Activated T-helper 1 cell treated with anti-CD3 and anti-CD28 coated beads, Interleukin-12 subunit alpha, Interleukin-12 subunit beta, Interleukin-2, Interleukin-4 antibody, amounts not matched to agents 30 ng/mL and 10 ng/mL and 1 ng/mL, durations not matched to agents 14 hours and 24 hours and 36 hours (primary cell): ENCODE measurements at regions not wholly inside any gene's neighbourhood (a gene's known extent, or its start where the extent isn't known, plus 50 kb on each side); places are given as distances from the start of the nearest gene placed in this dataset.
"Not testable (repeated sequence)": the region's sequence is repeated elsewhere in the genome, so short reads cannot be mapped to it uniquely, and the experiment has no call there.

Source experiments
- DNase-seq: peaks from one replicate; pipeline ENCODE4 v3.0.0; 2021; ENCODE audit warnings: low spot score
- H3K27ac Mint-ChIP-seq: one replicate; pipeline ENCODE4 v1.8.0; 2021; ENCODE audit warnings: mild to moderate bottlenecking, mixed read lengths
- H3K27me3 Mint-ChIP-seq: one replicate; pipeline ENCODE4 v1.8.0; 2022; ENCODE audit warnings: mild to moderate bottlenecking, moderate library complexity, mixed read lengths; ENCODE audit not compliant: insufficient read depth
- H3K36me3 Mint-ChIP-seq: one replicate; pipeline ENCODE4 v1.8.0; 2021; ENCODE audit warnings: low read depth, mixed read lengths
- H3K4me1 Mint-ChIP-seq: one replicate; pipeline ENCODE4 v1.8.0; 2021; ENCODE audit warnings: low read depth, mixed read lengths
- H3K4me3 Mint-ChIP-seq: one replicate; pipeline ENCODE4 v1.8.0; 2021; ENCODE audit warnings: mild to moderate bottlenecking, moderate library complexity, mixed read lengths
- H3K9me3 Mint-ChIP-seq: one replicate; pipeline ENCODE4 v1.8.0; 2021; ENCODE audit warnings: mixed read lengths
- intact Hi-C: fragments of 100-400 bp; cut with micrococcal nuclease; formaldehyde crosslinking; loops from one replicate; pipeline ENCODE4 v1.15.1; 2024

GRCh38 chr18:78246050-78246449 lies 733.6 kb upstream of the SALL3 start:
- Mint-ChIP-seq H3K4me3 (no peak overlapping the region), H3K36me3 (no peaks in the 10 kb centered on the region), H3K27ac (no peak overlapping the region), H3K9me3 (no peaks in the 10 kb centered on the region), H3K27me3 (no peaks in the 10 kb centered on the region), H3K4me1 (no peaks in the 10 kb centered on the region)
- intact Hi-C loops = no loop called here
- no peak for DNase-seq

- Mint-ChIP-seq H3K4me1 (no peaks in the 10 kb centered on the region), H3K27ac (no peak overlapping the region), H3K4me3 (no peak overlapping the region), H3K9me3 (no peaks in the 10 kb centered on the region), H3K27me3 (no peaks in the 10 kb centered on the region), H3K36me3 (no peaks in the 10 kb centered on the region)
- no peak for DNase-seq
- intact Hi-C loops = no loop called here
These were observed 733.0 kb upstream of the SALL3 start for GRCh38 chr18:78246588-78246987.

DNA sequence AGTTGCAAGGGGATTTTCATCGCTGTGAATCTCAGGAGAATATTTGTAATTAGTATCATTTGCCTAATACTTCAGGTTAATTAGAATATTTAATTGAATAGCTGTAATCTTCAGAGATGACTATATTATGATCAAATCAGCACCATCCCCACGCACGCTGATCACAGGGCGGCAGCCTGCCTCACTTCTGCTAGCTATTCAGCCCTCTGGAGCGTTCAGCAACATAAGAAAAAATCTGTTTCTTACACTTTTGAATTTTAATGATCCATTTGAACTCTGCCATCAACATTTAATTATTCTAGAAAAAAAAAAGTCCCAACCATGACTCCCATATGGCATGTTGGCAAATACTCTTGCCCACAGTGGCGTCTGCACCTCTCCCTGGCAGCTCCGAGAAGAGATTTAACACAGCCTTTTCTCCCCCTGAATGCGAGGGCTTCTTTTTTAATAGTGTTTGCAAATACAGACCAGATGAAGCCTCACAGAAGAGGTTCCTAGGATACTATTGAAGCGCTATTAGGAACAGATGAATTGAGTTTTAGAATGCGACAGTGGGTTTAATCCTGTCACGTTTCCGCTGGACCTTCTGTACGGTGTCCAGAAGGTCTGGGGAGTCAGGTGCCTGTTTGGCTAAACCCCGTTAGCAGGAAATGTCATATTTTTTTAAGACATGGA lies 731.9 kb upstream of the SALL3 start:
- H3K9me3 Mint-ChIP-seq = no peaks in the 10 kb centered on the region
- DNase-seq = no peak
- H3K36me3 Mint-ChIP-seq = no peaks in the 10 kb centered on the region
- no peaks in the 10 kb centered on the region for H3K4me1 Mint-ChIP-seq
- H3K27ac Mint-ChIP-seq = no peak overlapping the region
- H3K27me3 Mint-ChIP-seq = no peaks in the 10 kb centered on the region
- intact Hi-C loops = no loop called here
- no peak overlapping the region for H3K4me3 Mint-ChIP-seq

DNA sequence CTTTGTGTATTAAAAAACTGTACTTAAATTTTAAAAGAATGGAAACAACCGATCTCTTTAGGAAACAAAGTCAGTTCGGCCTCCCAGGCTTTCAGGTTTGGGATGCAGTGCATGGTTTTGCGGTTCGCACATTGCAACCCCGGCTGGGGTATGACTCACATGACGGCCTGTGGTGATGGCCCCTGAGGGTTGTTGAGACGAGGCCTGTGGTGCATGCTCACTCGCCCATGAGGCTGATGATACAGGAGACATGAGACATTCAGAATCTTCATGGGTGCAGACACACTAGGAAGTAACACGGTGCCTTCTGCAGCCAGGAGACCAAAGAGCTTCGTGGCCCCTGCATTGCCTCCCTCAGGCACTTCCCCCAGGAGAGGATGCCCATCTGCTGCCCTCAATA lies 724.6 kb upstream of the SALL3 start:
- H3K27me3 Mint-ChIP-seq = no peaks in the 10 kb centered on the region
- DNase-seq = no peak
- no peaks in the 10 kb centered on the region for H3K9me3 Mint-ChIP-seq
- no peak overlapping the region for H3K27ac Mint-ChIP-seq
- H3K36me3 Mint-ChIP-seq = no peaks in the 10 kb centered on the region
- no peaks in the 10 kb centered on the region for H3K4me1 Mint-ChIP-seq
- no peak overlapping the region for H3K4me3 Mint-ChIP-seq
- intact Hi-C loops = no loop called here

- Mint-ChIP-seq H3K27me3 (no peaks in the 10 kb centered on the region), H3K9me3 (peaks cover 11% of the 10 kb centered on the region), H3K27ac (no peak overlapping the region), H3K4me1 (no peaks in the 10 kb centered on the region), H3K4me3 (no peak overlapping the region), H3K36me3 (no peaks in the 10 kb centered on the region)
- no peak for DNase-seq
- intact Hi-C loops = no loop called here
These were observed 711.2 kb upstream of the SALL3 start for GRCh38 chr18:78268226-78268988.

GRCh38 chr18:78271790-78272189 lies 707.8 kb upstream of the SALL3 start:
- no peaks in the 10 kb centered on the region for H3K27me3 Mint-ChIP-seq
- no peak for DNase-seq
- no peaks in the 10 kb centered on the region for H3K4me1 Mint-ChIP-seq
- intact Hi-C loops = no loop called here
- no peaks in the 10 kb centered on the region for H3K36me3 Mint-ChIP-seq
- no peak overlapping the region for H3K4me3 Mint-ChIP-seq
- H3K9me3 Mint-ChIP-seq = peaks cover 29% of the 10 kb centered on the region
- H3K27ac Mint-ChIP-seq = no peak overlapping the region

GRCh38 chr18:78273876-78274275 lies 705.7 kb upstream of the SALL3 start:
- no peak overlapping the region for H3K4me3 Mint-ChIP-seq
- H3K4me1 Mint-ChIP-seq = no peaks in the 10 kb centered on the region
- no peaks in the 10 kb centered on the region for H3K27me3 Mint-ChIP-seq
- peaks cover 24% of the 10 kb centered on the region for H3K9me3 Mint-ChIP-seq
- no peak overlapping the region for H3K27ac Mint-ChIP-seq
- H3K36me3 Mint-ChIP-seq = no peaks in the 10 kb centered on the region
- DNase-seq = no peak
- intact Hi-C loops = no loop called here

- H3K27me3 Mint-ChIP-seq, DNase-seq, H3K9me3 Mint-ChIP-seq, H3K4me3 Mint-ChIP-seq, H3K36me3 Mint-ChIP-seq, H3K27ac Mint-ChIP-seq, intact Hi-C loops, H3K4me1 Mint-ChIP-seq: not testable (repeated sequence)
These were observed 696.2 kb upstream of the SALL3 start for GRCh38 chr18:78283425-78283824.

- Mint-ChIP-seq H3K27ac (no peak overlapping the region), H3K4me3 (no peak overlapping the region), H3K4me1 (no peaks in the 10 kb centered on the region), H3K27me3 (no peaks in the 10 kb centered on the region), H3K9me3 (peaks cover 5% of the 10 kb centered on the region), H3K36me3 (no peaks in the 10 kb centered on the region)
- DNase-seq = no peak
- intact Hi-C loops = no loop called here
These were observed 686.8 kb upstream of the SALL3 start for GRCh38 chr18:78292618-78293380.

DNA sequence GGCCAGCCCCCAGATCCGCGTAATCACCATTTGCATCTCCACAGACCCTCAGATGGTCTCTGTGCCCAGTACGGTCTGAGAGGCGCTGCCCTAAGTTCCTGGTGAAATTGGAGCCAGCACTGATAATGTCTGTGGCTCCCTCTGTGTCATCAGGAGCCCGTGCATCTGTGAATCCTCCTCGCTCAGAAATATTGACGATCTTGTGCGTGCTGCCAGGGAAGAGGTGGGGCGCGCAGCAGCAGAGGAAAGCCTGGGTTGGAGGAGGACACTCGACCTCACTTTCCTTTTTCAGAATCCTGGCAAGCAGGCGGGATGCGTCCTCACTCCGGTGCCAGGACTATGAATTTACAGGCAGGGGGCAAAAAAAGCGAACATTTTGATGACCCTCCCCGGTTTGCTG lies 686.1 kb upstream of the SALL3 start:
- H3K4me3 Mint-ChIP-seq = no peak overlapping the region
- DNase-seq = no peak
- intact Hi-C loops = no loop called here
- H3K36me3 Mint-ChIP-seq = no peaks in the 10 kb centered on the region
- no peaks in the 10 kb centered on the region for H3K27me3 Mint-ChIP-seq
- H3K27ac Mint-ChIP-seq = no peak overlapping the region
- H3K4me1 Mint-ChIP-seq = no peaks in the 10 kb centered on the region
- peaks cover 5% of the 10 kb centered on the region for H3K9me3 Mint-ChIP-seq

- peaks cover 5% of the 10 kb centered on the region for H3K9me3 Mint-ChIP-seq
- intact Hi-C loops = no loop called here
- H3K27me3 Mint-ChIP-seq = no peaks in the 10 kb centered on the region
- H3K36me3 Mint-ChIP-seq = no peaks in the 10 kb centered on the region
- H3K4me3 Mint-ChIP-seq = no peak overlapping the region
- no peak for DNase-seq
- no peak overlapping the region for H3K27ac Mint-ChIP-seq
- H3K4me1 Mint-ChIP-seq = no peaks in the 10 kb centered on the region
These were observed 685.6 kb upstream of the SALL3 start for GRCh38 chr18:78293940-78294541.

GRCh38 chr18:78295262-78295661 lies 684.4 kb upstream of the SALL3 start:
- intact Hi-C loops = no loop called here
- Mint-ChIP-seq H3K4me1 (no peaks in the 10 kb centered on the region), H3K9me3 (peaks cover 5% of the 10 kb centered on the region), H3K36me3 (no peaks in the 10 kb centered on the region), H3K27me3 (peaks cover 2% of the 10 kb centered on the region), H3K4me3 (no peak overlapping the region), H3K27ac (no peak overlapping the region)
- no peak for DNase-seq

- Mint-ChIP-seq H3K4me3 (no peak overlapping the region), H3K9me3 (peaks cover under 1% of the 10 kb centered on the region), H3K27ac (no peak overlapping the region), H3K27me3 (peaks cover 2% of the 10 kb centered on the region), H3K36me3 (no peaks in the 10 kb centered on the region), H3K4me1 (no peaks in the 10 kb centered on the region)
- DNase-seq = no peak
- intact Hi-C loops = no loop called here
These were observed 683.5 kb upstream of the SALL3 start for GRCh38 chr18:78296166-78296565.
